ENCODE measurements at regions not wholly inside any gene's neighbourhood (a gene's known extent, or its start where the extent isn't known, plus 50 kb on each side); places are given as distances from the start of the nearest gene placed in this dataset.
"Not testable (repeated sequence)": the region's sequence is repeated elsewhere in the genome, so short reads cannot be mapped to it uniquely, and the experiment has no call there.

- DNase-seq = no peak
Observed at GRCh38 chr13:33340631-33341030, 55.1 kb upstream of the STARD13 start.

- DNase-seq = no peak
Observed at GRCh38 chr13:33341861-33342452, 56.4 kb upstream of the STARD13 start.

- DNase-seq = no peak
Observed at GRCh38 chr13:33345842-33346241, 60.3 kb upstream of the STARD13 start.

GRCh38 chr13:33347861-33348260 lies 62.3 kb upstream of the STARD13 start:
- no peak for DNase-seq

- no peak for DNase-seq
Observed at GRCh38 chr13:33348366-33348765, 62.8 kb upstream of the STARD13 start.

GRCh38 chr13:33349288-33349985 lies 63.9 kb upstream of the STARD13 start:
- DNase-seq = no peak

GRCh38 chr13:33349986-33350826 lies 64.7 kb upstream of the STARD13 start:
- no peak for DNase-seq

GRCh38 chr13:33351319-33351718 lies 65.8 kb upstream of the STARD13 start:
- DNase-seq = no peak

GRCh38 chr13:33352041-33352440 lies 66.5 kb upstream of the STARD13 start:
- DNase-seq = no peak

- no peak for DNase-seq
Observed at GRCh38 chr13:33352526-33352925, 67.0 kb upstream of the STARD13 start.

- DNase-seq = no peak
Observed at GRCh38 chr13:33353210-33353609, 67.7 kb upstream of the STARD13 start.

GRCh38 chr13:33353646-33354045 lies 68.1 kb upstream of the STARD13 start:
- no peak for DNase-seq

- no peak for DNase-seq
Observed at GRCh38 chr13:33355201-33355895, 69.8 kb upstream of the STARD13 start.

- not testable (repeated sequence) for DNase-seq
Observed at GRCh38 chr13:33358076-33358475, 72.5 kb upstream of the STARD13 start.

- no peak for DNase-seq
Observed at GRCh38 chr13:33362986-33363727, 77.6 kb upstream of the STARD13 start.

GRCh38 chr13:33364192-33364591 lies 78.6 kb upstream of the STARD13 start:
- no peak for DNase-seq

GRCh38 chr13:33366469-33367062 lies 81.0 kb upstream of the STARD13 start:
- DNase-seq = no peak

GRCh38 chr13:33367171-33367895 lies 81.8 kb upstream of the STARD13 start:
- no peak for DNase-seq

GRCh38 chr13:33367926-33368325 lies 82.4 kb upstream of the STARD13 start:
- no peak for DNase-seq

- no peak for DNase-seq
Observed at GRCh38 chr13:33369073-33369472, 83.5 kb upstream of the STARD13 start.

GRCh38 chr13:33372251-33372919 lies 86.8 kb upstream of the STARD13 start:
- DNase-seq = no peak

Data from stimulated activated CD4-positive, alpha-beta T cell treated with anti-CD3 and anti-CD28 coated beads, Interleukin-2, amount 100 ng/mL, for 24 hours (primary cell).